ENCODE measurements at regions not wholly inside any gene's neighbourhood (a gene's known extent, or its start where the extent isn't known, plus 50 kb on each side); places are given as distances from the start of the nearest gene placed in this dataset.
A peak's percentile ranks its signal among the peaks of the same experiment; 100 is the strongest.

DNA sequence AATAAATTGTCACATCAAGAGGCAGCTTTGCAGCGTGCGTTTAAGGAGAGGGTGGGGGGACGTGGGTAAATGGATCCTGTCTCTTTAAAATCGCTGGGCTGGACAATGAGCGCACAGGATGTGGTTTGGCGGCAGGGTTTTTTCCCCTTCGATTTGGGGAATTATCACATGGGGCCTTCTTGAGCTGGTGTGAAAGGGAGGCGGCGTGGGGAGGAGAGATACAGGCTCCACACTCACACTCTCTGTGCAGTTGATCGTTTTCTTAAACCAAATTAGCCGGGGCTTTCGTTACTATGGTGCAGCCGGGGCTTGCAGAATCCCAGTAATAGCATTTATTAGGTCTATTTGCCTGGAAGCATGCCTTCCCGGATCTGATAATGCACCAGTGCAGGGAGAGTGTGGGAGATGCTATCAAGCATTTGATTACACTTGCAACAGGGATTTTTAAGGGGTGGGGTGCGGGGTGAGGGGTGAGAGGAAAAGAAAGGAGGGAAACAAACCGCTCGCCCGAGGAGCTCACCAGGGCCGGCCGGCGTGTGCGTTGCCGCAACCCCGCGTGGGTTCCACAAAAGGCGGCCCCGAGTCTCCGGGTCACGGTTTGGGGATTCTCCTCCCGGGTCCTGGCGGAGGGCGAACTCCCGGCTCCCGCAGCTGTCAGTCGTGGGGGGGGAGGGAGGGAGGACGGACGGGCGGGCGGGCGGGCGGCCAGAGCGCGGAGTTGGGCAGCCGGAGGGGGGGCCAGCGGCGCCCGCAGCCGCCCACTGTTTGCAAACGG is 58.8 kb upstream of the GSE1 start:
- in situ Hi-C loops (cut with MboI; ENCODE audit: low sequenced_read_pairs in 4 of 4) (loop anchor here in 1 of 4 donors (5.0 kb wide), 1 partner anchor 53 kb away; no protein-coding TSS in a partner anchor), intact Hi-C loops (cut with DNase I; ENCODE audit: low total_unique reads) (loop anchor here (1.0 to 10.0 kb wide), 3 partner anchors 57 to 270 kb away; no protein-coding TSS in a partner anchor)
- H3K4me3 ChIP-seq: peak overlapping the region; percentile 88 to 98 (median 94)
- peak overlapping the region; percentile 95 to 96 (median 96) for H3K27ac ChIP-seq
- ATAC-seq: peak; percentile 26 to 32
- no peaks in the 10 kb centered on the region for H3K36me3 ChIP-seq
- TF ChIP-seq, protein P1, sequence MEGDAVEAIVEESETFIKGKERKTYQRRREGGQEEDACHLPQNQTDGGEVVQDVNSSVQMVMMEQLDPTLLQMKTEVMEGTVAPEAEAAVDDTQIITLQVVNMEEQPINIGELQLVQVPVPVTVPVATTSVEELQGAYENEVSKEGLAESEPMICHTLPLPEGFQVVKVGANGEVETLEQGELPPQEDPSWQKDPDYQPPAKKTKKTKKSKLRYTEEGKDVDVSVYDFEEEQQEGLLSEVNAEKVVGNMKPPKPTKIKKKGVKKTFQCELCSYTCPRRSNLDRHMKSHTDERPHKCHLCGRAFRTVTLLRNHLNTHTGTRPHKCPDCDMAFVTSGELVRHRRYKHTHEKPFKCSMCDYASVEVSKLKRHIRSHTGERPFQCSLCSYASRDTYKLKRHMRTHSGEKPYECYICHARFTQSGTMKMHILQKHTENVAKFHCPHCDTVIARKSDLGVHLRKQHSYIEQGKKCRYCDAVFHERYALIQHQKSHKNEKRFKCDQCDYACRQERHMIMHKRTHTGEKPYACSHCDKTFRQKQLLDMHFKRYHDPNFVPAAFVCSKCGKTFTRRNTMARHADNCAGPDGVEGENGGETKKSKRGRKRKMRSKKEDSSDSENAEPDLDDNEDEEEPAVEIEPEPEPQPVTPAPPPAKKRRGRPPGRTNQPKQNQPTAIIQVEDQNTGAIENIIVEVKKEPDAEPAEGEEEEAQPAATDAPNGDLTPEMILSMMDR (IDR thresholded peaks at IDR 0.05 in 4 of 5, conservative IDR thresholded peaks at IDR 0.05 in 1 of 5): peak in 1 of 5 experiments; percentile 3
- no peak for TF ChIP-seq POLR2A (IDR thresholded peaks at IDR 0.05)
- H3K27me3 ChIP-seq: no peaks in the 10 kb centered on the region
- no peaks in the 10 kb centered on the region for H3K9me3 ChIP-seq
- H3K4me1 ChIP-seq: peaks cover 35 to 37% of the 10 kb centered on the region in 2 donors
- peak; percentile 55 to 66 for DNase-seq

DNA sequence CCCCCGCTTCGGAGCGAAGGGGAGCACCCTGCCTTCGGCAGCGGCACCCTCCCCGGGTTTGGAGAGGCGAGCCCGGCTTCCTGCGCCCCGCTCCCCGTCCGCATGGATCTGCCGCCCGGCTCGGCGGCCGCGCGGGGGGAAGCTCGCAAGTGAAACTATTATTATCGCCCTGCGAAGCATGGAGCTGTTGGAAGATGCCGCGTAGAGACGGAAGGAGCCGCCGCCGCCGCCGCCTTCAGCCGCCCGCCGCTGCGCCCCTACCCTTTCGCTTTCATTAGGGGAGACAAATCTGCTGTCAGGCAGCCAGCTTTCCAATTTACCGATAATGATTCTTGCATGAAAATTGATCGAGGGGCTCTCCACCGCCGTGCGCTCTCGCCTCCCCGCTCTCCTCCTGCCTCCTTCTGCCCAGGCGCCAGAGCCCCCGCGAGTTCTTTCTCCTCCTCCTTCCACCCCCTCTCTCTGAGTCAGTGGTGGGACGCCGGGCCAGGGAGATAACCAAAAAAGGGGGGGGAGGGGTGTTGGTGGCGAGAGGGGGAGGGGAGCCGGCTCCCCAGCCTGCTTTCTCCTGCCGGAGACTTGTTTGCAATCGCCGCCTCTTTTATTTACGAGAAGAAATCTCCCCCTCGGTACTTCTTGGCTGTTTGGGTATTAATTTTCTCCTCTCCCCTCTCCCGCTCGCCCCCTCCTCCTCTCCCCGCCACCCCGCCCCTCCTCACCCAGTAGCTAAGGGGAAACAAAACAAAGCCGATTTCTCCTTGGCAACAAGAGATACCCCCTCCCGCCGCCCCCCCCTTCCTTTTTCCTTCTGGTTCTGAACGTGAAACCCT is 58.0 kb upstream of the GSE1 start:
- Histone ChIP-seq H3K27me3 (no peaks in the 10 kb centered on the region), H3K4me3 (peak overlapping the region; percentile 88 to 98 (median 94)), H3K27ac (peak overlapping the region; percentile 95 to 96 (median 96)), H3K36me3 (no peaks in the 10 kb centered on the region), H3K4me1 (peaks cover 37 to 43% of the 10 kb centered on the region in 2 donors), H3K9me3 (no peaks in the 10 kb centered on the region)
- TF ChIP-seq, protein P1 (IDR thresholded peaks at IDR 0.05 in 4 of 5, conservative IDR thresholded peaks at IDR 0.05 in 1 of 5): no peak
- peak; percentile 70 to 74 for TF ChIP-seq POLR2A (IDR thresholded peaks at IDR 0.05)
- peak in 1 of 2 donors; percentile 70 for DNase-seq
- ATAC-seq: peak; percentile 13 to 14
- in situ Hi-C loops (cut with MboI; ENCODE audit: low sequenced_read_pairs in 4 of 4) (loop anchor here in 1 of 4 donors (5.0 kb wide), 1 partner anchor 52 kb away; no protein-coding TSS in a partner anchor), intact Hi-C loops (cut with DNase I; ENCODE audit: low total_unique reads) (loop anchor here (1.0 to 10.0 kb wide), 4 partner anchors 56 to 270 kb away; no protein-coding TSS in a partner anchor)

DNA sequence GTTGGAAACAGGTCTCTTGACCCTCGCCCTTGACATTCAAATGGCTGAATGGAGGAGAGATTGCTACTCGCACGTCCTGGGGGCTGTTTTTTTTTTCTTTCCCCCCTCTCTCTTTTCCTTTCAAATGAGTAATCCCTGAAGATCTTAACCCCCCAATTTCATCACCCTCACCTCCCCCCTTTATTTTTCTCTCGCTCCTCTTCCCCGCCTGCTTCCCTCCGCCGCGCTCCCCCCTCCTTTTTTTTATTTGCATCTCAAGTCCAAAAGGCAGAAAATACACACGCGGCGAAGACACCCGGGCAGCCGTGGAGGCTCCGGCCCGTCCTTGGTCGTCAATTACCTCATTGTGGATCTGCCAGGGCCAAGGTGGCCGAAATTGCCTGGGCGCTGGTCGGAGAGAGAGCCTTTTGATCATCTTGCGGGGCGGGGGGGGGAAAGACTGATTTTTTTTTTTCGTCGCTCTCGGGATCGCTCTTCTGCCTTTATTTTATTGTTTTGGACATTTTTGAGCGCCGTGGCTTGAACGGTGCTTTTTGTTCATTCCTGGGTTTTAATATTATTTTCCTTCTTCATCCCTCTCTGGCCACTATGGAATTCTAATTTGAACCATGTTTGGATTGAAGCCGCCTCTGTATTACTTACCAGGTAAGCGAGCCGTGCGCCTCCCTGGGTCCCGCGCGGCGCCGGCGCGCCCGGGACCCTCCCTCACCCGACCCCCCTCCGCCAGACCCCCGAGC is 57.2 kb upstream of the GSE1 start:
- in situ Hi-C loops (cut with MboI; ENCODE audit: low sequenced_read_pairs in 4 of 4) (no loop called here), intact Hi-C loops (cut with DNase I; ENCODE audit: low total_unique reads) (loop anchor here (2.0 to 10.0 kb wide), 3 partner anchors 63 to 271 kb away; no protein-coding TSS in a partner anchor)
- ATAC-seq (no peak), DNase-seq (no peak)
- Histone ChIP-seq H3K27me3 (no peaks in the 10 kb centered on the region), H3K27ac (peak overlapping the region; percentile 95 to 96 (median 96)), H3K9me3 (no peaks in the 10 kb centered on the region), H3K4me1 (peaks cover 32 to 37% of the 10 kb centered on the region in 2 donors), H3K36me3 (no peaks in the 10 kb centered on the region), H3K4me3 (peak overlapping the region; percentile 88 to 98 (median 94))
- no peak for TF ChIP-seq POLR2A (IDR thresholded peaks at IDR 0.05)
- TF ChIP-seq, protein P1 (IDR thresholded peaks at IDR 0.05 in 4 of 5, conservative IDR thresholded peaks at IDR 0.05 in 1 of 5): no peak

DNA sequence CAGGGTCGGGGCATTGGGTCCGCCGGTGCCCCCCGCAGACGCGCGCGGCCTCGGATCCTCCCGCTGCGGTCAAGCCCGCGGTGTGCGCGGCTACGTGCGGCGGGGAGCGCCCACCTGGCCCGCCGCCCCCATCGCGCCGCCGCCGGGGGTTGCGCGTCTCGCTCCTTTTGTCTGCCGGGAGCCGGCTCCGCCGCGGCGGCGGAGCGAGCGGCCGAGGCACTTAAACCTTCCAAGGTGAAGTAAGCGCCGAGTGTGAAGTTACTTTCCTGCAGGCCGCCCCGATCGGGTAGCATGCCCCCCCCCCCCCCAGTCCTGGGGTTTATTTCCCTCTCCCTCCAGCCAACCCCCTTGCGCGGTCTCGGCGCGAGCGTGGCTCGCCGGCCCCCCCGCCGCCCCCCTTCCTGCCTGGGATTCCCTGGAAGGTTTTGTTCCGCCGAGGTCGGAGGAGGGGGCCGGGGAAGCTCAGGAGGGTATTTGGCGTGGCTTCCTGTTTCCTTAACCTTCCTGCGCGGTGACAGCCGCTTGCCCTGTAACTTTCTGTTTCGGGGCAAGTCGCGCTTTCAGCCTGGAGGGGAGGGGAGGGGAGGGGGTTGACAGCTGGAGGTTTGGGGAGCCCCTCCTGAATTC is 56.6 kb upstream of the GSE1 start:
- ATAC-seq (peak; percentile 4 to 5), DNase-seq (peak in 1 of 2 donors; percentile 61)
- Histone ChIP-seq H3K9me3 (no peaks in the 10 kb centered on the region), H3K36me3 (no peaks in the 10 kb centered on the region), H3K27ac (peak overlapping the region; percentile 95 to 96 (median 96)), H3K4me3 (peak overlapping the region; percentile 88 to 98 (median 94)), H3K27me3 (no peaks in the 10 kb centered on the region), H3K4me1 (peaks cover 27 to 38% of the 10 kb centered on the region in 2 donors)
- TF ChIP-seq POLR2A (IDR thresholded peaks at IDR 0.05): peak; percentile 42 to 64
- TF ChIP-seq, protein P1 (IDR thresholded peaks at IDR 0.05 in 4 of 5, conservative IDR thresholded peaks at IDR 0.05 in 1 of 5): no peak
- in situ Hi-C loops (cut with MboI; ENCODE audit: low sequenced_read_pairs in 4 of 4) (no loop called here), intact Hi-C loops (cut with DNase I; ENCODE audit: low total_unique reads) (loop anchor here (5.0 to 10.0 kb wide), 2 partner anchors 94 to 272 kb away; no protein-coding TSS in a partner anchor)
